Liver (tissue), 8 donors: ENCODE measurements at regions not wholly inside any gene's neighbourhood (a gene's known extent, or its start where the extent isn't known, plus 50 kb on each side); places are given as distances from the start of the nearest gene placed in this dataset.

Source experiments
- DNase-seq: peaks from one replicate; pipeline ENCODE4 v3.0.0-alpha.2; 2017; ENCODE audit warnings: low spot score
- H3K27ac ChIP-seq, 2 donors: one replicate each; pipeline ENCODE4 v1.7.0; 2013; ENCODE audit warnings: inconsistent platforms in 2 of 2, low read length in 2 of 2, control low read depth in 1 of 2, low read depth in 1 of 2, mild to moderate bottlenecking in 1 of 2
- H3K27me3 ChIP-seq, 4 donors: one replicate each; pipeline versions ENCODE4 v1.6.1 to v1.7.0; 2013; ENCODE audit warnings: low read length in 3 of 4, inconsistent platforms in 1 of 4, mild to moderate bottlenecking in 1 of 4, moderate library complexity in 1 of 4; ENCODE audit not compliant: control insufficient read depth in 4 of 4, insufficient read depth in 4 of 4
- H3K36me3 ChIP-seq, 4 donors: one replicate each; pipeline versions ENCODE4 v1.6.1 to v1.7.0; 2013; ENCODE audit warnings: low read length in 3 of 4, mild to moderate bottlenecking in 3 of 4, low read depth in 1 of 4, moderate library complexity in 1 of 4; ENCODE audit not compliant: control insufficient read depth in 4 of 4, insufficient read depth in 3 of 4
- H3K4me1 ChIP-seq, 4 donors: one replicate each; pipeline versions ENCODE4 v1.6.1 to v1.7.0; 2013; ENCODE audit warnings: low read length in 3 of 4, mild to moderate bottlenecking in 3 of 4, moderate library complexity in 1 of 4; ENCODE audit not compliant: control insufficient read depth in 4 of 4, insufficient read depth in 4 of 4
- H3K4me3 ChIP-seq, 3 donors: one replicate each; pipeline versions ENCODE4 v1.6.1 to v1.7.0; 2013; ENCODE audit warnings: low read length in 3 of 3, control low read depth in 1 of 3, low read depth in 1 of 3, mild to moderate bottlenecking in 1 of 3
- H3K9ac ChIP-seq, 2 donors: one replicate each; pipeline ENCODE4 v1.7.0; 2013; ENCODE audit warnings: low read length in 2 of 2, mild to moderate bottlenecking in 2 of 2, moderate library complexity in 2 of 2, control low read depth in 1 of 2, low read depth in 1 of 2
- H3K9me3 ChIP-seq, 4 donors: one replicate each; pipeline versions ENCODE4 v1.6.1 to v1.7.0; 2013; ENCODE audit warnings: low read length in 3 of 4; ENCODE audit not compliant: control insufficient read depth in 4 of 4
- ATF3 ChIP-seq: IDR thresholded peaks from 2 replicates; pipeline ENCODE4 v1.6.1; 2016; ENCODE audit warnings: antibody characterized with exemption
- CTCF ChIP-seq: fragments of 150-350 bp; IDR thresholded peaks from 2 replicates; pipeline ENCODE4 v1.5.1; 2017; ENCODE audit warnings: improper control_type of control experiment, low read depth, low read length; ENCODE audit not compliant: missing input control
- EGR1 ChIP-seq, 2 donors: IDR thresholded peaks; 2 replicates each; pipeline ENCODE4 v1.6.1; 2016 to 2018; ENCODE audit warnings: antibody characterized with exemption in 2 of 2, low read depth in 2 of 2
- FOXA1 ChIP-seq: IDR thresholded peaks from 2 replicates; pipeline ENCODE4 v1.6.1; 2016; ENCODE audit warnings: antibody characterized with exemption
- FOXA2 ChIP-seq: IDR thresholded peaks from 2 replicates; pipeline ENCODE4 v1.6.1; 2016; ENCODE audit warnings: antibody characterized with exemption
- GABPA ChIP-seq, 2 donors: IDR thresholded peaks in 1 of 2; conservative IDR thresholded peaks in 1 of 2; 2 replicates each; pipeline ENCODE4 v1.6.1; 2016; ENCODE audit warnings: antibody characterized with exemption in 2 of 2, mild to moderate bottlenecking in 1 of 2, moderate library complexity in 1 of 2
- HNF4A ChIP-seq, 2 donors: conservative IDR thresholded peaks; 2 replicates each; pipeline ENCODE4 v1.6.1; 2016; ENCODE audit warnings: antibody characterized with exemption in 2 of 2, mild to moderate bottlenecking in 2 of 2
- HNF4G ChIP-seq: IDR thresholded peaks from 2 replicates; pipeline ENCODE4 v1.6.1; 2016; ENCODE audit warnings: antibody characterized with exemption
- JUND ChIP-seq, 2 donors: IDR thresholded peaks; 2 replicates each; pipeline ENCODE4 v1.6.1; 2016; ENCODE audit warnings: antibody characterized with exemption in 2 of 2
- MAX ChIP-seq: IDR thresholded peaks from 2 replicates; pipeline ENCODE4 v1.6.1; 2016; ENCODE audit warnings: antibody characterized with exemption
- NR2F2 ChIP-seq: IDR thresholded peaks from 2 replicates; pipeline ENCODE4 v1.6.1; 2016; ENCODE audit warnings: antibody characterized with exemption
- RAD21 ChIP-seq, 2 donors: IDR thresholded peaks; 2 replicates each; pipeline ENCODE4 v1.6.1; 2016; ENCODE audit warnings: antibody characterized with exemption in 2 of 2, mild to moderate bottlenecking in 2 of 2
- REST ChIP-seq: IDR thresholded peaks from 2 replicates; pipeline ENCODE4 v1.6.1; 2016; ENCODE audit warnings: antibody characterized with exemption, mild to moderate bottlenecking
- RXRA ChIP-seq, 2 donors: IDR thresholded peaks; 2 replicates each; pipeline ENCODE4 v1.6.1; 2017 to 2018; ENCODE audit warnings: antibody characterized with exemption in 2 of 2, mild to moderate bottlenecking in 1 of 2
- SP1 ChIP-seq: IDR thresholded peaks from 2 replicates; pipeline ENCODE4 v1.6.1; 2018; ENCODE audit warnings: antibody characterized with exemption, mild to moderate bottlenecking
- TAF1 ChIP-seq: conservative IDR thresholded peaks from 2 replicates; pipeline ENCODE4 v1.6.1; 2016; ENCODE audit warnings: antibody characterized with exemption, mild to moderate bottlenecking
- YY1 ChIP-seq: IDR thresholded peaks from 2 replicates; pipeline ENCODE4 v1.6.1; 2016; ENCODE audit warnings: antibody characterized with exemption, mild to moderate bottlenecking
- ZBTB33 ChIP-seq: IDR thresholded peaks from 2 replicates; pipeline ENCODE4 v1.6.1; 2016; ENCODE audit warnings: antibody characterized with exemption
- WGBS: extraction: QIAGEN DNeasy Blood & Tissue Kit; methylation state at CpG from one replicate; pipeline ENCODE4 v1.1.7; 2013; 5-methylcytosine and 5-hydroxymethylcytosine counted together
- donor health status: healthy.
- donor health status: healthy.
- donor health status: healthy.
- donor health status: healthy.
- donor health status: healthy.

GRCh38 chr10:21264271-21264670, 261.2 kb downstream of the SKIDA1 start:
- TF ChIP-seq SP1 = no peak
- TF ChIP-seq ZBTB33 = no peak
- TF ChIP-seq YY1 = no peak
- TF ChIP-seq RAD21 (IDR thresholded peaks at IDR 0.05) = no peak
- TF ChIP-seq MAX = no peak
- TF ChIP-seq FOXA2 = no peak
- TF ChIP-seq RXRA (IDR thresholded peaks at IDR 0.05) = no peak
- no peak for TF ChIP-seq HNF4G
- TF ChIP-seq ATF3 = no peak
- no peak for TF ChIP-seq GABPA (IDR thresholded peaks at IDR 0.05 in 1 of 2, conservative IDR thresholded peaks at IDR 0.05 in 1 of 2)
- TF ChIP-seq NR2F2 = no peak
- no peak for TF ChIP-seq REST
- TF ChIP-seq TAF1 = no peak
- TF ChIP-seq JUND (IDR thresholded peaks at IDR 0.05) = no peak
- TF ChIP-seq CTCF = no peak
- no peak for TF ChIP-seq EGR1 (IDR thresholded peaks at IDR 0.05; ENCODE audit: low read depth in 2 of 2)
- no peak for TF ChIP-seq HNF4A (conservative IDR thresholded peaks at IDR 0.05)
- Histone ChIP-seq H3K36me3 (no peaks in the 10 kb centered on the region), H3K9ac (no peak overlapping the region), H3K27ac (no peak overlapping the region), H3K27me3 (no peaks in the 10 kb centered on the region), H3K4me1 (no peaks in the 10 kb centered on the region), H3K4me3 (no peak overlapping the region), H3K9me3 (no peaks in the 10 kb centered on the region)
- 92% methylated on average over 2 of the region's 2 CpGs for WGBS
- DNase-seq = no peak

GRCh38 chr10:21263839-21264238, 261.6 kb downstream of the SKIDA1 start:
- no peak overlapping the region for H3K27ac ChIP-seq
- DNase-seq = no peak
- H3K9me3 ChIP-seq = no peaks in the 10 kb centered on the region
- H3K27me3 ChIP-seq = no peaks in the 10 kb centered on the region
- WGBS = 91% methylated on average over 3 of the region's 3 CpGs
- no peaks in the 10 kb centered on the region for H3K36me3 ChIP-seq
- H3K4me1 ChIP-seq = no peaks in the 10 kb centered on the region
- H3K4me3 ChIP-seq = no peak overlapping the region
- no peak overlapping the region for H3K9ac ChIP-seq
- TF ChIP-seq REST (no peak), FOXA1 (no peak), MAX (no peak), RAD21 (IDR thresholded peaks at IDR 0.05) (no peak), EGR1 (IDR thresholded peaks at IDR 0.05; ENCODE audit: low read depth in 2 of 2) (no peak), HNF4G (no peak), JUND (IDR thresholded peaks at IDR 0.05) (no peak), SP1 (no peak), GABPA (IDR thresholded peaks at IDR 0.05 in 1 of 2, conservative IDR thresholded peaks at IDR 0.05 in 1 of 2) (no peak), ATF3 (no peak)
